RWPE2 (cell line): ENCODE measurements at regions not wholly inside any gene's neighbourhood (a gene's known extent, or its start where the extent isn't known, plus 50 kb on each side); places are given as distances from the start of the nearest gene placed in this dataset.

ENCODE experiments used
- ATAC-seq: fragments of 200-7000 bp; cut with Tn5 transposase; 3 replicates; pipeline ENCODE4 v1.9.1; 2021; ENCODE audit warnings: low read depth
- DNase-seq: peaks from one replicate; pipeline ENCODE4 v3.0.0-alpha.2; 2020; ENCODE audit warnings: low spot score
- H3K27ac ChIP-seq: fragments of 450-650 bp; 2 replicates; pipeline ENCODE4 v1.5.1; 2017; ENCODE audit warnings: mild to moderate bottlenecking; ENCODE audit not compliant: poor library complexity, severe bottlenecking
- H3K27me3 ChIP-seq: fragments of 250-450 bp; sonication (Bioruptor Pico); 2 replicates; pipeline ENCODE4 v1.5.1; 2021; ENCODE audit warnings: mild to moderate bottlenecking, moderate library complexity; ENCODE audit not compliant: insufficient read depth, poor library complexity, severe bottlenecking
- H3K36me3 ChIP-seq: fragments of 250-450 bp; sonication (Bioruptor Pico); 2 replicates; pipeline ENCODE4 v1.5.1; 2020; ENCODE audit warnings: low read depth, mild to moderate bottlenecking, moderate library complexity
- H3K4me1 ChIP-seq: fragments of 250-450 bp; sonication (Bioruptor Pico); 2 replicates; pipeline ENCODE4 v1.5.1; 2021; ENCODE audit warnings: mild to moderate bottlenecking, moderate library complexity; ENCODE audit not compliant: insufficient read depth, poor library complexity, severe bottlenecking
- H3K4me3 ChIP-seq: fragments of 250-450 bp; sonication (Bioruptor Pico); 2 replicates; pipeline ENCODE4 v1.5.1; 2021; ENCODE audit warnings: mild to moderate bottlenecking, moderate library complexity; ENCODE audit not compliant: severe bottlenecking
- H3K9me3 ChIP-seq: fragments of 250-450 bp; sonication (Bioruptor Pico); 2 replicates; pipeline ENCODE4 v1.5.1; 2021; ENCODE audit warnings: mild to moderate bottlenecking, moderate library complexity; ENCODE audit not compliant: severe bottlenecking
- CTCF ChIP-seq: fragments of 450-650 bp; IDR thresholded peaks from one replicate; pipeline ENCODE4 v1.5.1; 2017; ENCODE audit warnings: mild to moderate bottlenecking, moderate library complexity; ENCODE audit not compliant: poor library complexity, severe bottlenecking

GRCh38 chr9:7912037-7912535 lies 112.5 kb upstream of the DMAC1 start:
- Histone ChIP-seq H3K36me3 (no peaks in the 10 kb centered on the region), H3K9me3 (no peaks in the 10 kb centered on the region), H3K27ac (no peak overlapping the region), H3K4me3 (no peak overlapping the region), H3K27me3 (no peaks in the 10 kb centered on the region), H3K4me1 (no peaks in the 10 kb centered on the region)
- no peak for ATAC-seq
- no peak for TF ChIP-seq CTCF
- no peak for DNase-seq

GRCh38 chr9:7910426-7911020 lies 110.9 kb upstream of the DMAC1 start:
- H3K9me3 ChIP-seq: no peaks in the 10 kb centered on the region

GRCh38 chr9:7909537-7909936 lies 110.0 kb upstream of the DMAC1 start:
- DNase-seq (no peak), ATAC-seq (no peak)
- Histone ChIP-seq H3K9me3 (no peaks in the 10 kb centered on the region), H3K27me3 (no peaks in the 10 kb centered on the region), H3K4me1 (no peaks in the 10 kb centered on the region), H3K4me3 (no peak overlapping the region), H3K27ac (no peak overlapping the region), H3K36me3 (no peaks in the 10 kb centered on the region)
- TF ChIP-seq CTCF: no peak

More at GRCh38 chr9:7910426-7911020, 110.9 kb upstream of the DMAC1 start:
- no peak for DNase-seq
- no peak overlapping the region for H3K27ac ChIP-seq
- H3K4me1 ChIP-seq: no peaks in the 10 kb centered on the region
- H3K36me3 ChIP-seq: no peaks in the 10 kb centered on the region
- TF ChIP-seq CTCF: no peak
- H3K27me3 ChIP-seq: no peaks in the 10 kb centered on the region
- no peak for ATAC-seq
- no peak overlapping the region for H3K4me3 ChIP-seq

- Histone ChIP-seq H3K9me3 (no peaks in the 10 kb centered on the region), H3K4me3 (no peak overlapping the region), H3K36me3 (no peaks in the 10 kb centered on the region), H3K4me1 (no peaks in the 10 kb centered on the region), H3K27me3 (no peaks in the 10 kb centered on the region), H3K27ac (no peak overlapping the region)
- no peak for TF ChIP-seq CTCF
- DNase-seq (no peak), ATAC-seq (no peak)
These were observed 108.2 kb upstream of the DMAC1 start for GRCh38 chr9:7907551-7908337.
